ENCODE measurements at regions not wholly inside any gene's neighbourhood (a gene's known extent, or its start where the extent isn't known, plus 50 kb on each side); places are given as distances from the start of the nearest gene placed in this dataset.

GRCh38 chr9:89679581-89679980 lies 74.8 kb downstream of the GADD45G start:
- whole genome bisulfite sequencing (ENCODE audit: insufficient coverage, insufficient replicate concordance, low lambda C conversion rate, missing lambda C conversion rate) = 26% methylated on average over 3 of the region's 3 CpGs
- Histone ChIP-seq H3K79me2 (ENCODE audit: control insufficient read depth, insufficient read depth, low read length) (no peaks in the 10 kb centered on the region), H3K36me3 (ENCODE audit: control insufficient read depth in 2 of 2, insufficient read depth in 2 of 2, low read length in 1 of 2) (no peaks in the 10 kb centered on the region), H3K9me3 (replicated peaks; ENCODE audit: control insufficient read depth, insufficient read depth, low read length) (peaks cover 1% of the 10 kb centered on the region; the same call in 1 of the 3 replicates), H4K20me1 (ENCODE audit: control insufficient read depth, insufficient read depth) (no peaks in the 10 kb centered on the region), H2AFZ (ENCODE audit: control insufficient read depth, low read depth, low read length) (no peak overlapping the region), H3K4me1 (ENCODE audit: control insufficient read depth, insufficient read depth, low read length) (peaks cover 4% of the 10 kb centered on the region; the same call in 1 of the 2 replicates), H3K27ac (ENCODE audit: control insufficient read depth, insufficient read depth) (no peak overlapping the region), H3K9ac (ENCODE audit: control insufficient read depth, insufficient read depth, low read length) (no peak overlapping the region), H3K4me2 (ENCODE audit: control insufficient read depth, insufficient read depth) (no peak overlapping the region), H3K4me3 (no peak overlapping the region), H3K27me3 (replicated peaks in 1 of 2; ENCODE audit: control insufficient read depth in 2 of 2, insufficient read depth in 2 of 2, low read length in 1 of 2) (no peaks in the 10 kb centered on the region; a peak in 1 of 4 replicates)
- ATAC-seq (no peak), DNase-seq (ENCODE audit: low read depth, low spot score) (no peak), FAIRE-seq (no peak)
- ChIA-PET RAD21 (ENCODE audit: unreplicated experiment) (interaction anchor here (1.0 to 1.2 kb wide), 2 partner anchors 14 to 24 kb away, joined by 3 to 4 read pairs; no protein-coding TSS in a partner anchor), POLR2A (no interaction called here), CTCF (interaction anchor here (0.9 kb wide), 1 partner anchor 9 kb away, joined by 3 read pairs; no protein-coding TSS in a partner anchor), SMC1A (ENCODE audit: uncharacterized antibody, unreplicated experiment) (no interaction called here)
- no peak for TF ChIP-seq EGR1 (IDR thresholded peaks at IDR 0.05; ENCODE audit: borderline replicate concordance in 1 of 2, low read depth in 2 of 2, low read length in 2 of 2)
- no peak for TF ChIP-seq SMAD5 (IDR thresholded peaks at IDR 0.05; ENCODE audit: low read depth)
- no peak for TF ChIP-seq HDAC6 (IDR thresholded peaks at IDR 0.05; ENCODE audit: unreplicated experiment)
- no peak for TF ChIP-seq RCOR1 (conservative IDR thresholded peaks at IDR 0.05; ENCODE audit: low read depth, low read length)
- TF ChIP-seq LARP7 (IDR thresholded peaks at IDR 0.05) = no peak
- TF ChIP-seq ZBTB11 (CRISPR knock-in tag; IDR thresholded peaks at IDR 0.05) = no peak
- TF ChIP-seq JUNB (IDR thresholded peaks at IDR 0.05) = no peak
- no peak for TF ChIP-seq NR2C2 (IDR thresholded peaks at IDR 0.05; ENCODE audit: borderline replicate concordance, control insufficient read depth, insufficient read length, low read depth)
- BruUV-seq (replicated peaks) = no TSS peak
- in situ Hi-C loops (cut with MboI) = no loop called here
- intact Hi-C loops (cut with micrococcal nuclease; ENCODE audit: unreplicated experiment) = no loop called here
